Calu3 (cell line): ENCODE measurements at regions not wholly inside any gene's neighbourhood (a gene's known extent, or its start where the extent isn't known, plus 50 kb on each side); places are given as distances from the start of the nearest gene placed in this dataset.

Experiments
- BruUV-seq: library from RNA; stranded (reverse); fragments of 400-500 nt; replicated peaks from 2 replicates; lab custom pipeline; 2021; lab: Mats Ljungman, UMichigan
- CTCF ChIA-PET: fragments of 300-600 bp; sonication (Branson Sonifier 250); formaldehyde crosslinking; loops from one replicate; lab custom pipeline; 2022; ENCODE audit warnings: antibody characterized with exemption; lab: Charles Lee
- DNase-seq: peaks from one replicate; pipeline ENCODE4 v3.0.0; 2022
- H3K27ac Mint-ChIP-seq: one replicate; pipeline ENCODE4 v1.8.0; 2022; ENCODE audit warnings: mixed read lengths; ENCODE audit not compliant: unreplicated experiment
- H3K27me3 Mint-ChIP-seq: one replicate; pipeline ENCODE4 v1.8.0; 2022; ENCODE audit warnings: mixed read lengths; ENCODE audit not compliant: unreplicated experiment
- H3K36me3 Mint-ChIP-seq: one replicate; pipeline ENCODE4 v1.8.0; 2022; ENCODE audit warnings: mild to moderate bottlenecking, moderate library complexity, mixed read lengths; ENCODE audit not compliant: insufficient read depth, unreplicated experiment
- H3K4me1 Mint-ChIP-seq: one replicate; pipeline ENCODE4 v1.8.0; 2022; ENCODE audit warnings: mild to moderate bottlenecking, low read depth, mixed read lengths; ENCODE audit not compliant: unreplicated experiment
- H3K4me3 Mint-ChIP-seq: one replicate; pipeline ENCODE4 v1.8.0; 2022; ENCODE audit warnings: mild to moderate bottlenecking, low read depth, moderate library complexity, mixed read lengths; ENCODE audit not compliant: unreplicated experiment
- H3K9me3 Mint-ChIP-seq: one replicate; pipeline ENCODE4 v1.8.0; 2022; ENCODE audit warnings: low read depth, mixed read lengths; ENCODE audit not compliant: unreplicated experiment
- CTCF ChIP-seq: fragments of 200-600 bp; IDR thresholded peaks from one replicate; pipeline ENCODE4 v1.8.0; 2022; ENCODE audit warnings: antibody characterized with exemption; ENCODE audit not compliant: unreplicated experiment
- intact Hi-C: fragments of 100-400 bp; cut with micrococcal nuclease; formaldehyde crosslinking; loops from one replicate; pipeline ENCODE4 v1.10.0; 2022; ENCODE audit not compliant: unreplicated experiment

GRCh38 chr1:30532621-30533020 is 190.8 kb downstream of the MATN1 start:
- H3K4me1 Mint-ChIP-seq, result no peaks in the 10 kb centered on the region
- no peak overlapping the region for H3K27ac Mint-ChIP-seq
- H3K9me3 Mint-ChIP-seq, result no peaks in the 10 kb centered on the region
- CTCF ChIA-PET, result no interaction called here
- no peak for DNase-seq
- no peaks in the 10 kb centered on the region for H3K36me3 Mint-ChIP-seq
- intact Hi-C loops, result no loop called here
- H3K27me3 Mint-ChIP-seq, result peaks cover 24% of the 10 kb centered on the region
- no peak for TF ChIP-seq CTCF
- no TSS peak for BruUV-seq
- H3K4me3 Mint-ChIP-seq, result no peak overlapping the region

- no peak for DNase-seq
- H3K4me1 Mint-ChIP-seq, result no peaks in the 10 kb centered on the region
- H3K27me3 Mint-ChIP-seq, result peaks cover 17% of the 10 kb centered on the region
- intact Hi-C loops, result no loop called here
- no peak overlapping the region for H3K4me3 Mint-ChIP-seq
- H3K9me3 Mint-ChIP-seq, result no peaks in the 10 kb centered on the region
- H3K36me3 Mint-ChIP-seq, result no peaks in the 10 kb centered on the region
- TF ChIP-seq CTCF, result no peak
- no peak overlapping the region for H3K27ac Mint-ChIP-seq
- CTCF ChIA-PET, result no interaction called here
- BruUV-seq, result no TSS peak
Observed at GRCh38 chr1:30527511-30528140, 195.8 kb downstream of the MATN1 start.

- BruUV-seq, result no TSS peak
- peak overlapping the region; percentile 79 for H3K27ac Mint-ChIP-seq
- H3K9me3 Mint-ChIP-seq, result no peaks in the 10 kb centered on the region
- TF ChIP-seq CTCF, result no peak
- H3K36me3 Mint-ChIP-seq, result no peaks in the 10 kb centered on the region
- DNase-seq, result no peak
- H3K4me3 Mint-ChIP-seq, result no peak overlapping the region
- H3K4me1 Mint-ChIP-seq, result no peaks in the 10 kb centered on the region
- peaks cover 17% of the 10 kb centered on the region for H3K27me3 Mint-ChIP-seq
- CTCF ChIA-PET, result no interaction called here
- intact Hi-C loops, result no loop called here
Observed at GRCh38 chr1:30526652-30527345, 196.6 kb downstream of the MATN1 start.

- TF ChIP-seq CTCF, result no peak
- Mint-ChIP-seq H3K27ac (peak overlapping the region; percentile 79), H3K4me1 (no peaks in the 10 kb centered on the region), H3K36me3 (no peaks in the 10 kb centered on the region), H3K9me3 (no peaks in the 10 kb centered on the region), H3K27me3 (peaks cover 17% of the 10 kb centered on the region), H3K4me3 (no peak overlapping the region)
- intact Hi-C loops, result no loop called here
- CTCF ChIA-PET, result interaction anchor here (0.9 kb wide), 1 partner anchor 143 kb away, joined by 4 read pairs; no protein-coding TSS in a partner anchor
- DNase-seq, result peak; percentile 76
- no TSS peak for BruUV-seq
Observed at GRCh38 chr1:30525971-30526651, 197.3 kb downstream of the MATN1 start.
